ENCODE measurements at regions not wholly inside any gene's neighbourhood (a gene's known extent, or its start where the extent isn't known, plus 50 kb on each side); places are given as distances from the start of the nearest gene placed in this dataset.

- intact Hi-C loops (cut with micrococcal nuclease; ENCODE audit: unreplicated experiment) (loop anchor here (2.0 kb wide), 2 partner anchors 66 to 90 kb away; no protein-coding TSS in a partner anchor), in situ Hi-C loops (cut with MboI) (no loop called here)
- no peaks in the 10 kb centered on the region for H3K27me3 ChIP-seq (replicated peaks in 1 of 2; ENCODE audit: control insufficient read depth in 2 of 2, insufficient read depth in 2 of 2, low read length in 1 of 2)
- no peak overlapping the region for H2AFZ ChIP-seq (ENCODE audit: control insufficient read depth, low read depth, low read length)
- DNase-seq (ENCODE audit: low read depth, low spot score), result no peak
- CTCF ChIA-PET, result interaction anchor here (0.6 to 3.9 kb wide), 11 partner anchors 9 to 451 kb away, joined by 3 to 22 read pairs (median 4); partner anchors contain the start of gene PLPP3
- peak; percentile 67 for ATAC-seq
- BruUV-seq (replicated peaks), result no TSS peak
- peak overlapping the region; percentile 56 for H3K27ac ChIP-seq (ENCODE audit: control insufficient read depth, insufficient read depth)
- 6% methylated on average over 5 of the region's 5 CpGs for WGBS (ENCODE audit: insufficient coverage, insufficient replicate concordance, low lambda C conversion rate, missing lambda C conversion rate)
- RAD21 ChIA-PET (ENCODE audit: unreplicated experiment), result interaction anchor here (0.8 to 8.9 kb wide), 23 partner anchors 8 to 450 kb away, joined by 3 to 71 read pairs (median 4); partner anchors contain the start of gene PLPP3
- SMC1A ChIA-PET (ENCODE audit: uncharacterized antibody, unreplicated experiment), result interaction anchor here (0.6 to 8.2 kb wide), 32 partner anchors 11 to 449 kb away, joined by 3 to 79 read pairs (median 6); no protein-coding TSS in a partner anchor
- POLR2A ChIA-PET, result interaction anchor here (0.7 to 4.6 kb wide), 7 partner anchors 9 to 441 kb away, joined by 3 to 28 read pairs (median 5); no protein-coding TSS in a partner anchor
- H3K9me3 ChIP-seq (replicated peaks; ENCODE audit: control insufficient read depth, insufficient read depth, low read length), result no peaks in the 10 kb centered on the region
- no peaks in the 10 kb centered on the region; the same call in 1 of the 2 replicates for H3K79me2 ChIP-seq (ENCODE audit: control insufficient read depth, insufficient read depth, low read length)
- 0 out of 2 replicates have a peak overlapping the region, but pooled peaks have one; percentile 9 for H3K9ac ChIP-seq (ENCODE audit: control insufficient read depth, insufficient read depth, low read length)
- no peaks in the 10 kb centered on the region for H4K20me1 ChIP-seq (ENCODE audit: control insufficient read depth, insufficient read depth)
- peak overlapping the region; percentile 68 for H3K4me2 ChIP-seq (ENCODE audit: control insufficient read depth, insufficient read depth)
- no peaks in the 10 kb centered on the region for H3K36me3 ChIP-seq (ENCODE audit: control insufficient read depth in 2 of 2, insufficient read depth in 2 of 2, low read length in 1 of 2)
- no peak overlapping the region for H3K4me3 ChIP-seq
- no peak for FAIRE-seq
- peaks cover 25% of the 10 kb centered on the region for H3K4me1 ChIP-seq (ENCODE audit: control insufficient read depth, insufficient read depth, low read length)
- TF ChIP-seq IRF4 (IDR thresholded peaks at IDR 0.05; ENCODE audit: low read depth, low read length) (peak; percentile 92), BCL3 (IDR thresholded peaks at IDR 0.05; ENCODE audit: borderline replicate concordance, insufficient read depth, low read depth, low read length, poor library complexity, severe bottlenecking) (peak; percentile 54), BCLAF1 (IDR thresholded peaks at IDR 0.05) (no peak), MTA2 (IDR thresholded peaks at IDR 0.05; ENCODE audit: low read depth) (peak; percentile 86), BMI1 (IDR thresholded peaks at IDR 0.05; ENCODE audit: borderline replicate concordance) (peak; percentile 54; the same call in 1 of the 2 replicates), RAD21 (IDR thresholded peaks at IDR 0.05; ENCODE audit: insufficient read depth, low read depth, low read length) (0 out of 2 replicates have a peak, but pooled peaks have one; percentile 1), JUNB (IDR thresholded peaks at IDR 0.05) (peak; percentile 87), PAX5 (IDR thresholded peaks at IDR 0.05; ENCODE audit: borderline replicate concordance, low read depth, low read length) (0 out of 2 replicates have a peak, but pooled peaks have one; percentile 17), YY1 (IDR thresholded peaks at IDR 0.05; ENCODE audit: low read depth, low read length) (peak; percentile 59; the same call in 1 of the 2 replicates), ELK1 (IDR thresholded peaks at IDR 0.05; ENCODE audit: low read depth, low read length) (no peak), GATAD2B (conservative IDR thresholded peaks at IDR 0.05; ENCODE audit: low read depth) (peak; percentile 41; the same call in 1 of the 2 replicates), FOXM1 (IDR thresholded peaks at IDR 0.05; ENCODE audit: low read depth, low read length) (peak; percentile 55; the same call in 1 of the 2 replicates), ESRRA (IDR thresholded peaks at IDR 0.05; ENCODE audit: low read length) (no peak; the same call in 1 of the 2 replicates), EED (IDR thresholded peaks at IDR 0.05; ENCODE audit: low read depth) (peak; percentile 94), SPI1 (IDR thresholded peaks at IDR 0.05; ENCODE audit: borderline replicate concordance, insufficient read depth, low read depth, low read length) (peak; percentile 97)
Measured at GRCh38 chr1:56135069-56135863, 444.1 kb downstream of the PLPP3 start.
